ENCODE measurements at regions not wholly inside any gene's neighbourhood (a gene's known extent, or its start where the extent isn't known, plus 50 kb on each side); places are given as distances from the start of the nearest gene placed in this dataset.
"Not testable (repeated sequence)": the region's sequence is repeated elsewhere in the genome, so short reads cannot be mapped to it uniquely, and the experiment has no call there.

- no peak for DNase-seq (ENCODE audit: low read depth, low spot score)
- in situ Hi-C loops (cut with HindIII; ENCODE audit: low pct_unique_long_range_greater_than_20kb, low sequenced_read_pairs) = no loop called here
Observed at GRCh38 chr13:21228738-21229137, 52.3 kb downstream of the MRPL57 start.

GRCh38 chr13:21229241-21230024 is 53.0 kb downstream of the MRPL57 start:
- in situ Hi-C loops (cut with HindIII; ENCODE audit: low pct_unique_long_range_greater_than_20kb, low sequenced_read_pairs) = no loop called here

GRCh38 chr13:21230516-21230915 is 54.1 kb downstream of the MRPL57 start:
- no peak for DNase-seq (ENCODE audit: low read depth, low spot score)
- in situ Hi-C loops (cut with HindIII; ENCODE audit: low pct_unique_long_range_greater_than_20kb, low sequenced_read_pairs) = no loop called here

More at GRCh38 chr13:21229241-21230024, 53.0 kb downstream of the MRPL57 start:
- DNase-seq (ENCODE audit: low read depth, low spot score) = no peak

- in situ Hi-C loops (cut with HindIII; ENCODE audit: low pct_unique_long_range_greater_than_20kb, low sequenced_read_pairs) = no loop called here
- DNase-seq (ENCODE audit: low read depth, low spot score) = no peak
Observed at GRCh38 chr13:21231426-21231940, 55.0 kb downstream of the MRPL57 start.

- in situ Hi-C loops (cut with HindIII; ENCODE audit: low pct_unique_long_range_greater_than_20kb, low sequenced_read_pairs) = no loop called here
Observed at GRCh38 chr13:21232196-21232595, 55.7 kb downstream of the MRPL57 start.

GRCh38 chr13:21232599-21232998 is 56.1 kb downstream of the MRPL57 start:
- in situ Hi-C loops (cut with HindIII; ENCODE audit: low pct_unique_long_range_greater_than_20kb, low sequenced_read_pairs) = no loop called here
- no peak for DNase-seq (ENCODE audit: low read depth, low spot score)

More at GRCh38 chr13:21232196-21232595, 55.7 kb downstream of the MRPL57 start:
- no peak for DNase-seq (ENCODE audit: low read depth, low spot score)

- in situ Hi-C loops (cut with HindIII; ENCODE audit: low pct_unique_long_range_greater_than_20kb, low sequenced_read_pairs) = no loop called here
- no peak for DNase-seq (ENCODE audit: low read depth, low spot score)
Observed at GRCh38 chr13:21233086-21233485, 56.6 kb downstream of the MRPL57 start.

GRCh38 chr13:21234526-21234925 is 58.1 kb downstream of the MRPL57 start:
- DNase-seq (ENCODE audit: low read depth, low spot score) = no peak
- in situ Hi-C loops (cut with HindIII; ENCODE audit: low pct_unique_long_range_greater_than_20kb, low sequenced_read_pairs) = no loop called here

GRCh38 chr13:21235174-21235573 is 58.7 kb downstream of the MRPL57 start:
- DNase-seq (ENCODE audit: low read depth, low spot score) = no peak
- in situ Hi-C loops (cut with HindIII; ENCODE audit: low pct_unique_long_range_greater_than_20kb, low sequenced_read_pairs) = no loop called here

GRCh38 chr13:21237081-21237480 is 60.6 kb downstream of the MRPL57 start:
- DNase-seq (ENCODE audit: low read depth, low spot score) = no peak
- in situ Hi-C loops (cut with HindIII; ENCODE audit: low pct_unique_long_range_greater_than_20kb, low sequenced_read_pairs) = no loop called here

GRCh38 chr13:21238267-21238666 is 61.8 kb downstream of the MRPL57 start:
- in situ Hi-C loops (cut with HindIII; ENCODE audit: low pct_unique_long_range_greater_than_20kb, low sequenced_read_pairs) = no loop called here
- no peak for DNase-seq (ENCODE audit: low read depth, low spot score)

GRCh38 chr13:21240586-21240985 is 64.1 kb downstream of the MRPL57 start:
- peak; percentile 51 for DNase-seq (ENCODE audit: low read depth, low spot score)
- in situ Hi-C loops (cut with HindIII; ENCODE audit: low pct_unique_long_range_greater_than_20kb, low sequenced_read_pairs) = no loop called here

- in situ Hi-C loops (cut with HindIII; ENCODE audit: low pct_unique_long_range_greater_than_20kb, low sequenced_read_pairs) = no loop called here
- no peak for DNase-seq (ENCODE audit: low read depth, low spot score)
Observed at GRCh38 chr13:21242236-21242635, 65.8 kb downstream of the MRPL57 start.

GRCh38 chr13:21243045-21243897 is 66.8 kb downstream of the MRPL57 start:
- no peak for DNase-seq (ENCODE audit: low read depth, low spot score)
- in situ Hi-C loops (cut with HindIII; ENCODE audit: low pct_unique_long_range_greater_than_20kb, low sequenced_read_pairs) = no loop called here

- DNase-seq (ENCODE audit: low read depth, low spot score); in situ Hi-C loops (cut with HindIII; ENCODE audit: low pct_unique_long_range_greater_than_20kb, low sequenced_read_pairs): not testable (repeated sequence)
Observed at GRCh38 chr13:21243898-21244184, 67.4 kb downstream of the MRPL57 start.

- no peak for DNase-seq (ENCODE audit: low read depth, low spot score)
- in situ Hi-C loops (cut with HindIII; ENCODE audit: low pct_unique_long_range_greater_than_20kb, low sequenced_read_pairs) = no loop called here
Observed at GRCh38 chr13:21246761-21247452, 70.4 kb downstream of the MRPL57 start.

GRCh38 chr13:21256351-21256761 is 79.9 kb downstream of the MRPL57 start:
- in situ Hi-C loops (cut with HindIII; ENCODE audit: low pct_unique_long_range_greater_than_20kb, low sequenced_read_pairs) = no loop called here
- DNase-seq (ENCODE audit: low read depth, low spot score) = no peak

GRCh38 chr13:21256891-21257290 is 80.4 kb downstream of the MRPL57 start:
- DNase-seq (ENCODE audit: low read depth, low spot score) = no peak
- in situ Hi-C loops (cut with HindIII; ENCODE audit: low pct_unique_long_range_greater_than_20kb, low sequenced_read_pairs) = no loop called here

All from SK-MEL-5 (cell line).